Parathyroid adenoma (tissue), 2 donors: ENCODE measurements at regions not wholly inside any gene's neighbourhood (a gene's known extent, or its start where the extent isn't known, plus 50 kb on each side); places are given as distances from the start of the nearest gene placed in this dataset.

Experiments
- H2AFZ ChIP-seq: fragments of 300-600 bp; sonication (generic); one replicate; pipeline ENCODE4 v1.7.0; 2017; ENCODE audit warnings: antibody characterized with exemption, mild to moderate bottlenecking
- H3K27ac ChIP-seq: fragments of 300-600 bp; sonication (generic); one replicate; pipeline ENCODE4 v1.7.0; 2017
- H3K27me3 ChIP-seq: fragments of 300-600 bp; sonication (generic); one replicate; pipeline ENCODE4 v1.7.0; 2017; ENCODE audit warnings: low read length; ENCODE audit not compliant: control insufficient read depth, insufficient read depth
- H3K36me3 ChIP-seq: fragments of 300-600 bp; sonication (generic); one replicate; pipeline ENCODE4 v1.7.0; 2017; ENCODE audit warnings: low read length; ENCODE audit not compliant: control insufficient read depth, insufficient read depth
- H3K4me1 ChIP-seq: fragments of 300-600 bp; sonication (generic); one replicate; pipeline ENCODE4 v1.7.0; 2017; ENCODE audit warnings: control low read depth
- H3K4me2 ChIP-seq: fragments of 300-600 bp; sonication (generic); one replicate; pipeline ENCODE4 v1.7.0; 2017; ENCODE audit warnings: low read length
- H3K4me3 ChIP-seq: fragments of 300-600 bp; sonication (generic); one replicate; pipeline ENCODE4 v1.7.0; 2017; ENCODE audit warnings: low read depth, low read length
- H3K79me2 ChIP-seq: fragments of 300-600 bp; sonication (generic); one replicate; pipeline ENCODE4 v1.7.0; 2017; ENCODE audit warnings: control low read depth
- H3K9ac ChIP-seq: fragments of 300-600 bp; sonication (generic); one replicate; pipeline ENCODE4 v1.7.0; 2017; ENCODE audit warnings: mild to moderate bottlenecking
- H3K9me3 ChIP-seq: fragments of 300-600 bp; sonication (generic); one replicate; pipeline ENCODE4 v1.7.0; 2017; ENCODE audit warnings: low read length; ENCODE audit not compliant: control insufficient read depth
- TF ChIP-seq, protein P1 (sequence below): fragments of 300-600 bp; sonication (generic); IDR thresholded peaks from one replicate; pipeline ENCODE4 v1.7.0; 2017; ENCODE audit warnings: antibody characterized with exemption, mild to moderate bottlenecking
- donor health status: primary hyperparathyroidism.

- H3K27me3 ChIP-seq, result no peaks in the 10 kb centered on the region
These were observed 234.4 kb upstream of the FOXD3 start for GRCh38 chr1:63087966-63088365.

GRCh38 chr1:63099188-63099587 lies 223.2 kb upstream of the FOXD3 start:
- Histone ChIP-seq H2AFZ (no peak overlapping the region), H3K79me2 (no peaks in the 10 kb centered on the region), H3K4me3 (no peak overlapping the region), H3K9me3 (no peaks in the 10 kb centered on the region), H3K36me3 (no peaks in the 10 kb centered on the region), H3K27me3 (no peaks in the 10 kb centered on the region), H3K4me1 (no peaks in the 10 kb centered on the region), H3K27ac (no peak overlapping the region), H3K4me2 (no peak overlapping the region), H3K9ac (no peak overlapping the region)
- TF ChIP-seq, protein P1, sequence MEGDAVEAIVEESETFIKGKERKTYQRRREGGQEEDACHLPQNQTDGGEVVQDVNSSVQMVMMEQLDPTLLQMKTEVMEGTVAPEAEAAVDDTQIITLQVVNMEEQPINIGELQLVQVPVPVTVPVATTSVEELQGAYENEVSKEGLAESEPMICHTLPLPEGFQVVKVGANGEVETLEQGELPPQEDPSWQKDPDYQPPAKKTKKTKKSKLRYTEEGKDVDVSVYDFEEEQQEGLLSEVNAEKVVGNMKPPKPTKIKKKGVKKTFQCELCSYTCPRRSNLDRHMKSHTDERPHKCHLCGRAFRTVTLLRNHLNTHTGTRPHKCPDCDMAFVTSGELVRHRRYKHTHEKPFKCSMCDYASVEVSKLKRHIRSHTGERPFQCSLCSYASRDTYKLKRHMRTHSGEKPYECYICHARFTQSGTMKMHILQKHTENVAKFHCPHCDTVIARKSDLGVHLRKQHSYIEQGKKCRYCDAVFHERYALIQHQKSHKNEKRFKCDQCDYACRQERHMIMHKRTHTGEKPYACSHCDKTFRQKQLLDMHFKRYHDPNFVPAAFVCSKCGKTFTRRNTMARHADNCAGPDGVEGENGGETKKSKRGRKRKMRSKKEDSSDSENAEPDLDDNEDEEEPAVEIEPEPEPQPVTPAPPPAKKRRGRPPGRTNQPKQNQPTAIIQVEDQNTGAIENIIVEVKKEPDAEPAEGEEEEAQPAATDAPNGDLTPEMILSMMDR, result no peak

More at GRCh38 chr1:63087966-63088365, 234.4 kb upstream of the FOXD3 start:
- no peak overlapping the region for H3K27ac ChIP-seq
- H3K79me2 ChIP-seq, result no peaks in the 10 kb centered on the region
- no peak overlapping the region for H3K9ac ChIP-seq
- TF ChIP-seq, protein P1, result no peak
- no peak overlapping the region for H2AFZ ChIP-seq
- no peak overlapping the region for H3K4me3 ChIP-seq
- H3K36me3 ChIP-seq, result no peaks in the 10 kb centered on the region
- no peaks in the 10 kb centered on the region for H3K9me3 ChIP-seq
- no peaks in the 10 kb centered on the region for H3K4me1 ChIP-seq
- no peak overlapping the region for H3K4me2 ChIP-seq

- Histone ChIP-seq H3K9ac (no peak overlapping the region), H3K4me1 (no peaks in the 10 kb centered on the region), H2AFZ (no peak overlapping the region), H3K9me3 (no peaks in the 10 kb centered on the region), H3K4me2 (no peak overlapping the region), H3K4me3 (no peak overlapping the region), H3K79me2 (no peaks in the 10 kb centered on the region), H3K27ac (no peak overlapping the region), H3K36me3 (no peaks in the 10 kb centered on the region), H3K27me3 (no peaks in the 10 kb centered on the region)
- TF ChIP-seq, protein P1, result no peak
These were observed 221.0 kb upstream of the FOXD3 start for GRCh38 chr1:63101336-63101735.

- no peak overlapping the region for H3K4me3 ChIP-seq
- H3K36me3 ChIP-seq, result no peaks in the 10 kb centered on the region
- no peak overlapping the region for H3K9ac ChIP-seq
- TF ChIP-seq, protein P1, result no peak
- no peak overlapping the region for H3K27ac ChIP-seq
- H3K4me1 ChIP-seq, result no peaks in the 10 kb centered on the region
- H3K4me2 ChIP-seq, result no peak overlapping the region
- H2AFZ ChIP-seq, result no peak overlapping the region
- no peaks in the 10 kb centered on the region for H3K79me2 ChIP-seq
- H3K27me3 ChIP-seq, result no peaks in the 10 kb centered on the region
- no peaks in the 10 kb centered on the region for H3K9me3 ChIP-seq
These were observed 218.7 kb upstream of the FOXD3 start for GRCh38 chr1:63103682-63104081.

GRCh38 chr1:63107066-63107465 lies 215.3 kb upstream of the FOXD3 start:
- H3K27ac ChIP-seq, result no peak overlapping the region
- H2AFZ ChIP-seq, result no peak overlapping the region
- no peaks in the 10 kb centered on the region for H3K79me2 ChIP-seq
- H3K27me3 ChIP-seq, result no peaks in the 10 kb centered on the region
- H3K9ac ChIP-seq, result no peak overlapping the region
- H3K4me1 ChIP-seq, result no peaks in the 10 kb centered on the region
- no peak overlapping the region for H3K4me2 ChIP-seq
- no peaks in the 10 kb centered on the region for H3K36me3 ChIP-seq
- H3K9me3 ChIP-seq, result no peaks in the 10 kb centered on the region
- no peak overlapping the region for H3K4me3 ChIP-seq
- TF ChIP-seq, protein P1, result no peak
